ENCODE measurements at regions not wholly inside any gene's neighbourhood (a gene's known extent, or its start where the extent isn't known, plus 50 kb on each side); places are given as distances from the start of the nearest gene placed in this dataset.

DNA sequence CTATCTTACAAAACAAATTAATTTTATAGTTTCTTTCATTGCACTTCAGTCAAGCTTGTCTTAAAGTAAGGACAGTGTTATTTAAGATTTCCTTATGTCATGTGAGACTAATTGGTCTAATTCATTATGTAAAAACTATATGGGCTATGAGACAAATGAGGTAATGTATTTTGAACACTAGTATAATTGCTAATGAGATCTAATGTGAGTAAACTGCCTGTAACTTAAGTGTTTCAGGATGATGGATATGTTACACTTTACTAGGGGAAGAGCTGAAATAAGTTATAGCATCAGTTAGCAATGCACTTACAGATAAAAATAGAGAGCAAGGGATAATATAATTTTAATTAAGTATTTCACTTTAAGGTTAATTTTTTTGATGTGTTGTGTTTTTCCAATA is 386.3 kb upstream of the MAP3K7 start:
- DNase-seq (ENCODE audit: low read depth): no peak
- TF ChIP-seq, protein P1, sequence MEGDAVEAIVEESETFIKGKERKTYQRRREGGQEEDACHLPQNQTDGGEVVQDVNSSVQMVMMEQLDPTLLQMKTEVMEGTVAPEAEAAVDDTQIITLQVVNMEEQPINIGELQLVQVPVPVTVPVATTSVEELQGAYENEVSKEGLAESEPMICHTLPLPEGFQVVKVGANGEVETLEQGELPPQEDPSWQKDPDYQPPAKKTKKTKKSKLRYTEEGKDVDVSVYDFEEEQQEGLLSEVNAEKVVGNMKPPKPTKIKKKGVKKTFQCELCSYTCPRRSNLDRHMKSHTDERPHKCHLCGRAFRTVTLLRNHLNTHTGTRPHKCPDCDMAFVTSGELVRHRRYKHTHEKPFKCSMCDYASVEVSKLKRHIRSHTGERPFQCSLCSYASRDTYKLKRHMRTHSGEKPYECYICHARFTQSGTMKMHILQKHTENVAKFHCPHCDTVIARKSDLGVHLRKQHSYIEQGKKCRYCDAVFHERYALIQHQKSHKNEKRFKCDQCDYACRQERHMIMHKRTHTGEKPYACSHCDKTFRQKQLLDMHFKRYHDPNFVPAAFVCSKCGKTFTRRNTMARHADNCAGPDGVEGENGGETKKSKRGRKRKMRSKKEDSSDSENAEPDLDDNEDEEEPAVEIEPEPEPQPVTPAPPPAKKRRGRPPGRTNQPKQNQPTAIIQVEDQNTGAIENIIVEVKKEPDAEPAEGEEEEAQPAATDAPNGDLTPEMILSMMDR (IDR thresholded peaks at IDR 0.05; ENCODE audit: low read depth, low read length, missing control alignments): no peak
- H3K4me3 ChIP-seq (ENCODE audit: low read depth, low read length): no peak overlapping the region

DNA sequence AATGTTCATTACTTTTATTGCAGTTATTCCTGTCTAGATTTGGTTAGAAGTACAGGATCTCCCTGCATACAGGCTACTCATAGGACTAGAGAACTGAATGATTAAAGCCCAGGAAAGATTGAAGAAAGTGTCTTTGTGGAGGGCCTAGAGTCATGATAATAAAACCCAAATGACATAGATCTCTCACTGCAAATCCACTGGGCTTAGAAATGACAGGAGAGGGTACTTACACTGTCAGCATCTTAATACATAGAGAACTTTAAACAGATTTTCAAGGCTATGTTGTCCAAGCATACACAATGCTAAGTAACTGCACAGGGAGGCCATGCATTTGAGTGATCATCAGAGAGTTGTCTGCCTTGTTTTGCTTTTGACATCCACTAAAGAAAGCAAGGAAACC is 383.8 kb upstream of the MAP3K7 start:
- H3K4me3 ChIP-seq (ENCODE audit: low read depth, low read length): no peak overlapping the region
- TF ChIP-seq, protein P1 (IDR thresholded peaks at IDR 0.05; ENCODE audit: low read depth, low read length, missing control alignments): no peak
- DNase-seq (ENCODE audit: low read depth): no peak

DNA sequence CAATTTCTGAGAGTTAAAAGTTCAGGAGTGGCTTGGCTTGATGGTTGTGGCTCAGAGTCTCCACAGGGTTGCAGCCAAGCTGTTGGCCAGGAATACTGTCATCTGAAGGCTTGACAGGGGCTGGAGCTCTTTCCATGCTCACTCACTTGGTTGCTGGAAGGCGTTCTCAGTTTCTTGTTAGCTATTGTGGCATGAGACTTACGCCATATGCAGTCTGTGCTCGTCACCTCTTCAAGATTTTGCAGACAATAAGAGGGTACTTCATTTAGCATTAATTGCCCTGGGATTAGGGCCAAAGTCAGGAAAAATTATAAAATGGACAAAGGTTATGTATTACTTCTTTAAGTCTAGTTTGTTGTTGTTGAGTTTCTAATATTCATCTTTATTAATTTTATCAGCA is 380.6 kb upstream of the MAP3K7 start:
- TF ChIP-seq, protein P1 (IDR thresholded peaks at IDR 0.05; ENCODE audit: low read depth, low read length, missing control alignments): no peak
- no peak for DNase-seq (ENCODE audit: low read depth)
- no peak overlapping the region for H3K4me3 ChIP-seq (ENCODE audit: low read depth, low read length)

DNA sequence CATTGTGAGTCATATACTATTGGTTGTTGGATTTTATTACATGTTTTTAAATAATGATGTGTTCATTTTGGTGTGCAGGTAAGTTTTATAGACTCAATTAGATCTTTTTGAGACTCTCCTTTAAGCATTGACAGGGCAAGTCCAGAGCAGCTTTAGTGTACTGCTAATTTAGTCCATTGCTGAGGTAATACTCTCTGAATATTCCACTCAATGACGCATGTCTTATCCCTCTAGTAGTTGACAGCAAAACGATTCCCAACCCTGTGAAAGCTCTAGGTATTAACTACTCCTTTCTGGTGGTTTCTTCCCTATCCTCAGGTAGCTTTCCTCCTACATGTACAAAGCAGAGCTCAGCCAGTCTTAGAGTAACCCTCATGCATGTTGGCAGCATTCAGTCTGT is 373.5 kb upstream of the MAP3K7 start:
- DNase-seq (ENCODE audit: low read depth): no peak
- H3K4me3 ChIP-seq (ENCODE audit: low read depth, low read length): no peak overlapping the region
- TF ChIP-seq, protein P1 (IDR thresholded peaks at IDR 0.05; ENCODE audit: low read depth, low read length, missing control alignments): no peak

DNA sequence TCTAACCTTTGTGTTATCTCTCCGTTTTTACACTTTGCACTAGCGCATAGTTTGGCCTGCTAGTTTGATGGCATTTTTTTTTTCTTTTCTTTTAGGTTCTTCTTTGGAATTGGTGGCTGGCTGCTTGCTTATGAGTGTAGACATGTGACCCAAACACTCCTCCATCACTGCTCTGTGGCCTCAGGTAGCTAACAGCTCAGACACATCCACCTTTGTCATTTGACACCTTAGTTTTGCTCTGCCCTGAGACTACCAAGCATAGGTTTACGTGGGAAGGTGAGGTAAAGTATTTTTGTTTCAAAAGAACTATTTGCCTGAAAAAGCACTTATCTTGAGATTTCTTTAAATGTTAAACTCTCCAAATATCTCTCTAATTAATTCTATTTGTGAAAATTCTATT is 368.4 kb upstream of the MAP3K7 start:
- no peak for DNase-seq (ENCODE audit: low read depth)
- TF ChIP-seq, protein P1 (IDR thresholded peaks at IDR 0.05; ENCODE audit: low read depth, low read length, missing control alignments): no peak

DNA sequence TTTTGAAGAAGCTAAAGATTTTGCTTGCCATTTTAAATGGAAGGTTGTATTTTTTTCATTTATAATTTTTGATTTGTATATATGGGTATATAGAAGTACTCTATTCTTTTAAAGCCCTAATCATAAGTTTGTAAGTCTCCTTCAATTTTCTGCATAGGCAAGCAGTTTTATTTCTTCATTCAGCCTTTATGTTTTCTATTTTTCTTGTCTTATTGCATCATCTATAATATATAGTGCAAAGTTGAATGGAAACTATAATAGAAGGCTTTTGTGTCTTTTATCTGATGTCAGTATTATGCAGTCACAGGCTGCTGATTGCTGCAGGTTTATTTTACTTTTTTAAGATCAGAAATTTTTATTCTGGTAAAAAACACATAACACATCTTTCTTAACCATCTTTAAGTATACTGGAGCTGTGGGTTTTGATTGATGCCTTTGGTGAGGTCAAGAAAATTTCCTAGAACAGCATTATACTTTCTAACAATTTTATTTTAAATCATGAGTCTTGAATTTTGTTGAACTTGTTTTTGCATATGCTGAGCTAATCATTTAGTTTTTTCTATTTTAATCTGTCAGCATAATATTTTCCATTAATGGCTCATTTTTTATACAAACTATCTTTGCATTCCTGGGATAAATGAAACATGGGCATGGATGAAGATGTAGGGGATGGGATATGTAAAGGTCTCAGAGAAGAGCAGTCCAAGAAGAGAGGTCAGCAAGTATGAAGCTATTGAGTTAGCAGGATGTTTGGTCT is 366.7 kb upstream of the MAP3K7 start:
- H3K4me3 ChIP-seq (ENCODE audit: low read depth, low read length): no peak overlapping the region
- TF ChIP-seq, protein P1 (IDR thresholded peaks at IDR 0.05; ENCODE audit: low read depth, low read length, missing control alignments): no peak
- DNase-seq (ENCODE audit: low read depth): no peak

More for the DNA sequence above, 368.4 kb upstream of the MAP3K7 start:
- no peak overlapping the region for H3K4me3 ChIP-seq (ENCODE audit: low read depth, low read length)

DNA sequence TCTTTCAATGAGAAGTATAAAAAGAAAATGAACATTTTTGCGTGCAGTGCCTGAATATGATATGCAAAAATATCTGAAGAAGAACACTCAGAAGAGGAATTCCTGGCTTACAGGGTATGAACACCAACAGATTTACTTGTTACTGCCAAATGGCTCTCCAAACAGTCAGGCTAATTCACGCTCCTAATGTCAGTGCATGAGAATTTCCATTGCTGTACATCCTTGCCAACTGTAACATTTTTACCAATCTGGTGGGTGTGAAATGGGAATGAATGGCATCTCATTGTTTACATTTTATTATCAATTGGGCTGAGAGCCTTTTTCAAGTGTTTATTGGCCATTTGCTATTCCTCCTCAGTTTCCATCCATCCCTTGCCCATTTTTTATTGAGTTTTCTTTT is 365.3 kb upstream of the MAP3K7 start:
- TF ChIP-seq, protein P1 (IDR thresholded peaks at IDR 0.05; ENCODE audit: low read depth, low read length, missing control alignments): no peak
- DNase-seq (ENCODE audit: low read depth): no peak
- no peak overlapping the region for H3K4me3 ChIP-seq (ENCODE audit: low read depth, low read length)
